SK-MEL-5 (cell line): ENCODE measurements at regions not wholly inside any gene's neighbourhood (a gene's known extent, or its start where the extent isn't known, plus 50 kb on each side); places are given as distances from the start of the nearest gene placed in this dataset.

ENCODE experiments used
- DNase-seq: peaks from one replicate; pipeline ENCODE4 v3.0.0-alpha.2; 2016; ENCODE audit warnings: low read depth, low spot score
- in situ Hi-C: cut with HindIII; loops from 2 replicates; pipeline ENCODE4 v1.10.0; 2016; ENCODE audit warnings: low sequenced_read_pairs, high pct_unique_total_duplicates, low pct_unique_long_range_greater_than_20kb

DNA sequence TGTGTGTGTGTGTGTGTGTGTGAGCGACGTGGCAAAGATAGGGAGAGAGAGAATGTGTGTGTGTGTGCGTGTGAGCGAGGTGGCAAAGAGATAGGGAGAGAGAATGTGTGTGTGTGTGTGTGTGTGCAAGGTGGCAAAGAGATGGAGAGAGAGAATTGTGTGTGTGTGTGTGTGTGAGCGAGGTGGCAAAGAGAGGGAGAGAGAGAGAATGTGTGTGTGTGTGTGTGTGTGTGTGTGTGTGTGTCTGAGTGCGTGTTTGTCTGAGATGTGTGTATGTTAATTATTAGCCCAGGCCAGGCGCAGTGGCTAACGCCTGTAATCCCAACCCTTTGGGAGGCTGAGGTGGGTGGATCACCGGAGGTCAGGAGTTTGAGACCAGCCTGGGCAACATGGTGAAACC is 154.6 kb upstream of the RGMA start:
- in situ Hi-C loops = no loop called here
- no peak for DNase-seq

DNA sequence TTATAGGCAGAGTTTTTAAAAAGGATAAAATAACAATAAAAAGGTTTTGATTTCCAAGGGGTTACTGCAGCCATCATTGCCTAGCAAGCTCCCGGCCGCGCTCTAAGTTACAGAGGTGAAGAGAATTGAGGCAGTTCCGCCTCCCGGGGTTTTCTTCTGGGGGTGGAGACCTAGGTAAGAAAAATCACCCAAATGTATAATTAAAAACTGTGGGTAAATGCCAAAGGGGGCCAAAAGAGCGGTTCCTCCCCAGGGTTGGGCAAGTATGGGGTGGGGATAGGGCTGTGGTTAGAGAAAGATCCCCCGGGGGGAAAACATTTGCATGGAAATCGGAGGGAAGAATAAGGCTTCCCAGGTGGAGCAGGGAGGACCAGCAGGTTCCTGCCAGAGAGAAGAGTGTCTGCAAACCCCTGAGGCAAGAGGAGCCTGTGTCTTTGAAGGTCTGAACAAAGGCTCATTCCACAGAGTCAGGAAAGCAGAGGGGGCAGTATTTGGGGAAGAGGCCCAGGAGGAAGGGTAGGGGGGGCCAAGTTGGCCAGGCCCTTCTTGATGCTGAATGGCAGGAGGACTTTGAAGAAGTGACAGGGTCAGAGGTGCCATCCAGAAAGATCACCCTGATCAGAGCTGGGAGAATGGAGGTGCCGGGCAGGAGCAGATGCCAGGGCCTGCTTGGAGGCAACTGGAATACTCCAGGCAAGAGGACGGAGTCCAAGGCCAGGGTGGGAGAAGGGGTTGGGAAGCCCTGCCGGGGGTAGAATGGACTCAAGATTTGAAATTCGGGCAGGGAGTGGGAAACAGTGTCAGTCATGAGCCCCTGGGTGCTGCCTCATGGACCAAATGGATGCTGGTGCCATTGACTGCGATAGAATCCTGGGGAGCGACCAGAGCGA is 152.9 kb upstream of the RGMA start:
- no peak for DNase-seq
- in situ Hi-C loops = no loop called here

- in situ Hi-C loops = no loop called here
- DNase-seq = no peak
These were observed 151.0 kb upstream of the RGMA start for GRCh38 chr15:93239993-93240392.

DNA sequence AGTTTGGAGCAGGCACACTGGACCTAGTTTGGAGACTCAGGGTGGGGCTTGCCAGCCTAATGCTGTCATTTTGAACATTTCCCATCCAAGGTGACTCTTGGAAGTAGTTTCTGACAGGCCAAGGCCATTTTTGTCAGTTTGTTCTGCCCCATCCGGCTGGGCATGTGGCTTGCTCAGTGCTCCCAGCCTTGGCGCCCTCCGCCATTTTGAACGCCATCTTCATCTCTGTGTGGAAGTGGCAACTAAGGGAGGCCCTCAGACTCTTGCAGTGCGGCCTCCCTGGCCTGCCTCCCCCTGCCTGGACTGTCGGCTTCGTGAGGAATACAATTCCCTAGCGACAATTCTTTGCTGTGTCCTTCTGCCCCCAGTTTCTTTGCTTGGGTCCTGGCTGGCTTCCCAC is 150.6 kb upstream of the RGMA start:
- in situ Hi-C loops = no loop called here
- DNase-seq = no peak

- DNase-seq = no peak
- in situ Hi-C loops = no loop called here
These were observed 149.6 kb upstream of the RGMA start for GRCh38 chr15:93238641-93239040.

- in situ Hi-C loops = no loop called here
- DNase-seq = peak; percentile 40
These were observed 147.1 kb upstream of the RGMA start for GRCh38 chr15:93235926-93236780.

- DNase-seq = no peak
- in situ Hi-C loops = no loop called here
These were observed 146.3 kb upstream of the RGMA start for GRCh38 chr15:93235269-93235668.

GRCh38 chr15:93233710-93234109 is 144.7 kb upstream of the RGMA start:
- no peak for DNase-seq
- in situ Hi-C loops = no loop called here

GRCh38 chr15:93232845-93233244 is 143.8 kb upstream of the RGMA start:
- no peak for DNase-seq

DNA sequence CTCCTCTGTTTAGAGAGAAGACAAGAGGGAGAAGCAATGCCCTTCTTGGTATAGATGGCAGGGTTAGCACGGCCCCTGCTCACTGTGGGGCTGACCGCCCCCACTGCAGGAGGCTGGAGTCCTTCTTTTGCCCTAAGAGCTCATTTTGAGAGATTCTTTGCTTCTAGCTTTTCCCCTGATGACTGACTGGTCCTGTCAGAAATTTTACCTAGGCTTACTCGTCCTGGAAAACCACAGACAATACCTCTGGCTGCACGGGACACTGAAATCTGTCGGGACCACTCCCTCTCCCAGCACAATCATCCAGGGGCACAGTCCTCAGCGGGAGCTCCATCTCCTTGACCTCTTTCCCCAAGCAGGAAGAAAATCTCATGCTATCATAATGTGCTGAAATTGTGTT is 143.0 kb upstream of the RGMA start:
- DNase-seq = no peak
- in situ Hi-C loops = no loop called here

More at GRCh38 chr15:93232845-93233244, 143.8 kb upstream of the RGMA start:
- in situ Hi-C loops = no loop called here

- in situ Hi-C loops = no loop called here
- no peak for DNase-seq
These were observed 142.4 kb upstream of the RGMA start for GRCh38 chr15:93231261-93231925.

- in situ Hi-C loops = no loop called here
- no peak for DNase-seq
These were observed 139.5 kb upstream of the RGMA start for GRCh38 chr15:93228546-93228945.

- no peak for DNase-seq
- in situ Hi-C loops = no loop called here
These were observed 134.8 kb upstream of the RGMA start for GRCh38 chr15:93223803-93224202.

DNA sequence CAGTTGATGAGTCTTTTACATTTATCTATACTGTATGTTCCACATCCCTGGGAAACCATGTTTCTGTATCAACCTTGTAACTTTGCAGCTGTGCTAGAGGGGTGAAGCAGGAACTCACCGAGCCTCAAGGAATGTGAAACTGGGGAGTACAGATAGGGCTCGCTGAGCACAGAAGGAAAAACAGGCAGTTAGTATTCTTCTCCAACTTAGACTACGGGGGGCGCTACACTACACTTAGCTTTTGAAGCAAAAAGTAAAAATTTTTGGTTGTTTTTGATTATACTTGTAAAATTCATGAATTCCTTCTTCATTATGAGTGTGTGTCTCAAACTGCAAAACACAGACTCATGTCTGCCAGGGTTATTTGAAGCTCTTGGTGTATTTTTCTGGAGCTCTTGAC is 132.7 kb upstream of the RGMA start:
- no peak for DNase-seq
- in situ Hi-C loops = no loop called here

GRCh38 chr15:93219859-93220420 is 130.9 kb upstream of the RGMA start:
- no peak for DNase-seq
- in situ Hi-C loops = no loop called here

DNA sequence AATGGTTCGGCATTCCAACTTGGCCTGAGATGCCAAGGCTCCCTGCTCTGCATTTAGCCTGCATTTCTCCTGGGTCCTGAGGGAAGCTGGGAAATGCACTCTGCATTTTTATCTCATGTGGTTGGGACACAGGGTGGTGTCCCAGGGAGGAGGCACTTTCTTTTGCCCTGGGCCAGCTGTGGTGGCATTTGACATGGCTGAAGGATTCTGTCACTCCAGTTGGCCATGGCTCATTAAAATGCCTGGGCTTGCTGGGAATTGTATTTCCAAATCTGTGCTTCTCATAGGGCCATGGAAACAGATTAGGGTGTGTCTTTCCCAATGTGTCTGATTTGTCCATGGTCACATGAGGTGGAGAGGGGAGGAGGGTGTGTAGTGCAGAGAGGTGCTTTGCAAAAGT is 128.3 kb upstream of the RGMA start:
- no peak for DNase-seq
- in situ Hi-C loops = no loop called here

DNA sequence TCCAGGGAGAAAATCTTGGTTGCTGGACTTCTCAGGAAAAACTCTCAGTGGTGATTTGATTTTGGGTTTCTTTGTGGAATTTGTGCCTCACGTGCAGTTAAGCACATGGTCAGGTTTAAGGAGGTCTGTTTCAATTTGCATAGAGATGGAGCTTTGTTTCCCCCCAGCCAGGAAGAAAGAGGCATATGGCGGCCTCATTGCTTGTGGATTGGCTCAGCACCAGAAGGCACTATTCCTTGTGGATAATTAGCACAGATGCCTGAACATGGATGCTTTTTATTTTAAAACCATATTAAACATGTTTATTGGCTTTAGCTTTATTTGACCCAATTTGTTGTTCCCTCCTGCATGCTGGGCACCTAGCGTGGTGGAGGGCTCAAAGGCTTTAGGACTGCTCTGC is 125.1 kb upstream of the RGMA start:
- in situ Hi-C loops = no loop called here
- no peak for DNase-seq

DNA sequence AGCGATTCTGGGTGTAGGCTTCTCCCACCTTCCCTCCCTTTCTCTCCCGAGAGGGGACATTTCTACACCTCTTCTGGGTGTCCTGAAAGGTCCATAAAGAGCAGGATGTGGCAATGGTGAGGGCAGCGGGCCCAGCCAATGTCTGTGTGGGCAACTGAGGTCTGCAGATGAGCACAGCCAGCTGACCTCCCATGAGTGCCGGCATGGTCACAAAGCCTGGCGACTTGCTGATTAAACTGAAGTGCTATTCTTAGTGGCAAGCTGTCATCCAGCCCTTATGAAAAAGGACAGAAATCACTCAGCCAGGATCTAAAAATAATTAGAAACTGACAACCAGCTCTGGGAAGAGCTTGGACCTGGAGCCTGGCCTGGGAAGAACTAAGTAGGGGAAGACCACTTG is 124.3 kb upstream of the RGMA start:
- no peak for DNase-seq
- in situ Hi-C loops = no loop called here
